OCI-LY1 (cell line): ENCODE measurements at regions not wholly inside any gene's neighbourhood (a gene's known extent, or its start where the extent isn't known, plus 50 kb on each side); places are given as distances from the start of the nearest gene placed in this dataset.

Experiments used
- CTCF ChIP-seq: fragments of 200-600 bp; sonication (generic), shearing (Covaris generic); IDR thresholded peaks from 2 replicates; pipeline ENCODE4 v1.5.1; 2017; ENCODE audit warnings: mild to moderate bottlenecking, antibody characterized with exemption, low read length, moderate library complexity, mixed read lengths
- EZH2 ChIP-seq: fragments of 200-600 bp; sonication (generic), shearing (Covaris generic); IDR thresholded peaks from 2 replicates; pipeline ENCODE4 v1.8.0; 2017; ENCODE audit warnings: borderline replicate concordance, mixed run types, mild to moderate bottlenecking, antibody characterized with exemption, low read length, moderate library complexity, mixed read lengths

- TF ChIP-seq CTCF (no peak), EZH2 (no peak)
Observed at GRCh38 chr13:33992881-33993336, 175.0 kb downstream of the RFC3 start.
